Muscle of leg (tissue), 3 donors: ENCODE measurements at regions not wholly inside any gene's neighbourhood (a gene's known extent, or its start where the extent isn't known, plus 50 kb on each side); places are given as distances from the start of the nearest gene placed in this dataset.

Experiments
- DNase-seq: peaks from one replicate; pipeline ENCODE4 v3.0.0; 2013
- H3K27ac ChIP-seq: one replicate; pipeline ENCODE4 v1.5.1; 2013; ENCODE audit warnings: mild to moderate bottlenecking, low read length, control low read depth
- H3K27me3 ChIP-seq: one replicate; pipeline ENCODE4 v1.6.1; 2013; ENCODE audit warnings: low read length; ENCODE audit not compliant: control insufficient read depth, insufficient read depth
- H3K36me3 ChIP-seq: one replicate; pipeline ENCODE4 v1.6.1; 2013; ENCODE audit warnings: low read length; ENCODE audit not compliant: control insufficient read depth, insufficient read depth
- H3K4me1 ChIP-seq: one replicate; pipeline ENCODE4 v1.6.1; 2013; ENCODE audit warnings: low read length; ENCODE audit not compliant: control insufficient read depth, insufficient read depth
- H3K4me3 ChIP-seq: one replicate; pipeline ENCODE4 v1.5.1; 2013; ENCODE audit warnings: low read length, control low read depth
- H3K9me3 ChIP-seq: replicated peaks from 2 replicates; pipeline ENCODE4 v1.6.1; 2013; ENCODE audit warnings: low read depth, low read length; ENCODE audit not compliant: control insufficient read depth
- WGBS: methylation state at CpG from one replicate; pipeline ENCODE4 v1.1.5; 2013; ENCODE audit warnings: missing lambda C conversion rate; ENCODE audit not compliant: insufficient coverage; 5-methylcytosine and 5-hydroxymethylcytosine counted together

DNA sequence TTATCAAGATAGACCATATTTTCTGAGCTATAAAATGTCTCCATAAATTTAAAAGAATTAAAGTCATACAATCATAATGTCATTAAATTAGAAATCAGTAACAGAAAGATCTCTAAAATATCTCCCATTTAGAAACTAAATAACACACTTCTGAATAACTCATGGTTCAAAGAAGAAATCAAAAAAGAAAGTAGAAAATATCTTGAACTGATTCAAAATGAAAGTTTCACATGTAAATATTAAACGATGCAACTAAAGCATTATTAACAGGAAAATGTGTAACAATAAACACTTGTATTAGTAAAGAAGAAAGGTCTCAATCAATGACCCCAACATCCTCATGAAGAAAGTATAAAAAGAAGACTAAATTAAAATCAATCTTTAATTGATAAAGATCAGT, 50.5 kb upstream of the PZP start:
- Histone ChIP-seq H3K36me3 (no peaks in the 10 kb centered on the region), H3K4me3 (no peak overlapping the region), H3K4me1 (no peaks in the 10 kb centered on the region), H3K9me3 (no peaks in the 10 kb centered on the region), H3K27me3 (no peaks in the 10 kb centered on the region), H3K27ac (no peak overlapping the region)
- no CpG with 5 or more reads among the region's 1 CpG for WGBS
- no peak for DNase-seq
